ENCODE measurements at regions not wholly inside any gene's neighbourhood (a gene's known extent, or its start where the extent isn't known, plus 50 kb on each side); places are given as distances from the start of the nearest gene placed in this dataset.
A peak's percentile ranks its signal among the peaks of the same experiment; 100 is the strongest.
"Not testable (repeated sequence)": the region's sequence is repeated elsewhere in the genome, so short reads cannot be mapped to it uniquely, and the experiment has no call there.

- no peak overlapping the region for H3K27ac ChIP-seq
- no peaks in the 10 kb centered on the region for H3K4me1 ChIP-seq
- H3K4me3 ChIP-seq: no peak overlapping the region
- no peaks in the 10 kb centered on the region for H3K36me3 ChIP-seq
- no peaks in the 10 kb centered on the region for H3K27me3 ChIP-seq
- DNase-seq: no peak
- intact Hi-C loops (cut with DNase I; ENCODE audit: low total_unique reads): no loop called here
- 70 to 80% (median 71%) methylated on average over 3 of the region's 3 CpGs for WGBS, 5 donors
- no peak for TF ChIP-seq POLR2A (IDR thresholded peaks at IDR 0.05)
- TF ChIP-seq EP300 (IDR thresholded peaks at IDR 0.05): no peak
- no peak for TF ChIP-seq POLR2AphosphoS5 (IDR thresholded peaks at IDR 0.05)
- TF ChIP-seq CTCF (IDR thresholded peaks at IDR 0.05): no peak
- no peaks in the 10 kb centered on the region for H3K9me3 ChIP-seq
These were observed 192.4 kb upstream of the PTGFR start for GRCh38 chr1:78298349-78298748.

- H3K27ac ChIP-seq: no peak overlapping the region
- no peaks in the 10 kb centered on the region for H3K27me3 ChIP-seq
- TF ChIP-seq POLR2AphosphoS5 (IDR thresholded peaks at IDR 0.05): no peak
- TF ChIP-seq CTCF (IDR thresholded peaks at IDR 0.05): no peak
- TF ChIP-seq POLR2A (IDR thresholded peaks at IDR 0.05): no peak
- no peak for TF ChIP-seq EP300 (IDR thresholded peaks at IDR 0.05)
- DNase-seq: no peak
- H3K4me1 ChIP-seq: no peaks in the 10 kb centered on the region
- intact Hi-C loops (cut with DNase I; ENCODE audit: low total_unique reads): no loop called here
- 90 to 96% (median 92%) methylated on average over 5 of the region's 5 CpGs for WGBS, 5 donors
- H3K4me3 ChIP-seq: no peak overlapping the region
- H3K9me3 ChIP-seq: no peaks in the 10 kb centered on the region
- H3K36me3 ChIP-seq: no peaks in the 10 kb centered on the region
These were observed 189.6 kb upstream of the PTGFR start for GRCh38 chr1:78301141-78301540.

- intact Hi-C loops (cut with DNase I; ENCODE audit: low total_unique reads): no loop called here
- TF ChIP-seq POLR2AphosphoS5 (IDR thresholded peaks at IDR 0.05) (peak in 1 of 3 donors; percentile 10), EP300 (IDR thresholded peaks at IDR 0.05) (no peak)
- Histone ChIP-seq H3K9me3 (no peaks in the 10 kb centered on the region), H3K4me3 (no peak overlapping the region), H3K27ac (no peak overlapping the region), H3K36me3 (no peaks in the 10 kb centered on the region), H3K4me1 (no peaks in the 10 kb centered on the region), H3K27me3 (no peaks in the 10 kb centered on the region)
- peak in 1 of 2 donors; percentile 4 for DNase-seq
- 38 to 60% (median 43%) methylated on average over 2 of the region's 2 CpGs for WGBS, 5 donors
These were observed 187.2 kb upstream of the PTGFR start for GRCh38 chr1:78303620-78304019.

- Histone ChIP-seq H3K9me3 (no peaks in the 10 kb centered on the region), H3K27ac (no peak overlapping the region), H3K4me3 (no peak overlapping the region), H3K27me3 (no peaks in the 10 kb centered on the region), H3K4me1 (no peaks in the 10 kb centered on the region), H3K36me3 (no peaks in the 10 kb centered on the region)
- WGBS, 5 donors: 31 to 68% (median 36%) methylated on average over 1 of the region's 1 CpG
- intact Hi-C loops (cut with DNase I; ENCODE audit: low total_unique reads): no loop called here
- no peak for TF ChIP-seq CTCF (IDR thresholded peaks at IDR 0.05)
- TF ChIP-seq EP300 (IDR thresholded peaks at IDR 0.05): no peak
- no peak for TF ChIP-seq POLR2AphosphoS5 (IDR thresholded peaks at IDR 0.05)
- no peak for TF ChIP-seq POLR2A (IDR thresholded peaks at IDR 0.05)
- no peak for DNase-seq
These were observed 186.4 kb upstream of the PTGFR start for GRCh38 chr1:78304341-78304740.

- no peaks in the 10 kb centered on the region for H3K4me1 ChIP-seq
- no peaks in the 10 kb centered on the region for H3K36me3 ChIP-seq
- intact Hi-C loops (cut with DNase I; ENCODE audit: low total_unique reads): no loop called here
- no peak for DNase-seq
- no peak overlapping the region for H3K27ac ChIP-seq
- no peaks in the 10 kb centered on the region for H3K27me3 ChIP-seq
- no peaks in the 10 kb centered on the region for H3K9me3 ChIP-seq
- H3K4me3 ChIP-seq: no peak overlapping the region
- 50 to 77% (median 63%) methylated on average over 1 of the region's 1 CpG for WGBS, 5 donors
- TF ChIP-seq EP300 (IDR thresholded peaks at IDR 0.05) (no peak), CTCF (IDR thresholded peaks at IDR 0.05) (no peak), POLR2A (IDR thresholded peaks at IDR 0.05) (no peak), POLR2AphosphoS5 (IDR thresholded peaks at IDR 0.05) (no peak)
These were observed 186.0 kb upstream of the PTGFR start for GRCh38 chr1:78304761-78305160.

GRCh38 chr1:78310261-78310660 lies 180.5 kb upstream of the PTGFR start:
- H3K9me3 ChIP-seq; H3K4me3 ChIP-seq; DNase-seq; H3K27ac ChIP-seq; H3K36me3 ChIP-seq; intact Hi-C loops (cut with DNase I; ENCODE audit: low total_unique reads); H3K27me3 ChIP-seq; H3K4me1 ChIP-seq: not testable (repeated sequence)
- WGBS, 5 donors: 72 to 85% (median 79%) methylated on average over 9 to 11 of the region's 11 CpGs
